B cell (primary cell): ENCODE measurements at regions not wholly inside any gene's neighbourhood (a gene's known extent, or its start where the extent isn't known, plus 50 kb on each side); places are given as distances from the start of the nearest gene placed in this dataset.

ENCODE experiments used
- ATAC-seq: fragments of 200-7000 bp; cut with Tn5 transposase; one replicate; pipeline ENCODE4 v1.10.0; 2021; ENCODE audit warnings: low read depth, mild to moderate bottlenecking, moderate number of reproducible peaks, moderate library complexity
- CTCF ChIA-PET: fragments of 350-600 bp; sonication (Branson Sonifier 250); formaldehyde crosslinking; loops from one replicate; lab custom pipeline; 2021; ENCODE audit warnings: antibody characterized with exemption, inconsistent platforms; lab: Charles Lee
- POLR2A ChIA-PET: fragments of 350-600 bp; sonication (Branson Sonifier 250); formaldehyde crosslinking; loops from one replicate; lab custom pipeline; 2021; ENCODE audit warnings: antibody characterized with exemption; lab: Charles Lee
- DNase-seq: peaks from one replicate; pipeline ENCODE4 v3.0.0; 2013
- H2AFZ ChIP-seq: 2 replicates; pipeline ENCODE4 v1.6.1; 2012; ENCODE audit warnings: mild to moderate bottlenecking, low read depth, low read length; ENCODE audit not compliant: insufficient read depth, poor library complexity, severe bottlenecking
- H3K27ac ChIP-seq, 2 donors: 1 replicate in 1 of 2; 2 replicates in 1 of 2; pipeline ENCODE4 v1.5.1; 2012 to 2013; ENCODE audit warnings: low read length in 2 of 2, mild to moderate bottlenecking in 2 of 2, moderate library complexity in 1 of 2
- H3K27me3 ChIP-seq, 4 experiments: fragments of 200-600 bp in 1 of 4; sonication (generic) in 1 of 4; replicated peaks in 1 of 4; 1 replicate in 2 of 4; 2 replicates in 2 of 4; pipeline versions ENCODE4 v1.6.1 to v1.7.0; 2013 to 2016; ENCODE audit warnings: low read length in 3 of 4, mild to moderate bottlenecking in 2 of 4, mixed read lengths in 1 of 4, moderate library complexity in 1 of 4; ENCODE audit not compliant: insufficient read depth in 4 of 4, control insufficient read depth in 3 of 4; ENCODE audit errors: control extremely low read depth in 1 of 4
- H3K36me3 ChIP-seq, 2 experiments: replicated peaks in 1 of 2; 1 replicate in 1 of 2; 2 replicates in 1 of 2; pipeline versions ENCODE4 v1.6.1 to v1.7.1; 2013; ENCODE audit warnings: low read length in 1 of 2; ENCODE audit not compliant: insufficient read depth in 2 of 2, control insufficient read depth in 1 of 2; ENCODE audit errors: control extremely low read depth in 1 of 2, extremely low read depth in 1 of 2
- H3K4me1 ChIP-seq, 2 donors: fragments of 200-600 bp in 1 of 2; sonication (generic) in 1 of 2; 1 replicate in 1 of 2; 2 replicates in 1 of 2; pipeline versions ENCODE4 v1.5.1 to v1.6.1; 2013 to 2017; ENCODE audit warnings: low read length in 2 of 2; ENCODE audit not compliant: control insufficient read depth in 2 of 2, insufficient read depth in 2 of 2
- H3K4me2 ChIP-seq: replicated peaks from 2 replicates; pipeline ENCODE3; 2012; ENCODE audit warnings: mild to moderate bottlenecking, low read depth, low read length; ENCODE audit not compliant: poor library complexity, severe bottlenecking
- H3K4me3 ChIP-seq, 5 experiments: fragments of 200-600 bp in 1 of 5; sonication (generic) in 1 of 5; 1 replicate in 3 of 5; 2 replicates in 2 of 5; pipeline versions ENCODE4 v1.5.1 to v1.7.0; 2011 to 2016; ENCODE audit warnings: low read length in 4 of 5, mild to moderate bottlenecking in 4 of 5, low read depth in 2 of 5, control low read depth in 1 of 5, moderate library complexity in 1 of 5; ENCODE audit not compliant: insufficient read depth in 1 of 5; ENCODE audit errors: control extremely low read depth in 1 of 5, extremely low read depth in 1 of 5
- H3K79me2 ChIP-seq: fragments of 200-600 bp; sonication (generic); one replicate; pipeline ENCODE4 v1.6.0; 2016; ENCODE audit warnings: low read length; ENCODE audit not compliant: control insufficient read depth, insufficient read depth
- H3K9ac ChIP-seq: fragments of 200-600 bp; sonication (generic); 2 replicates; pipeline ENCODE4 v1.6.1; 2017; ENCODE audit warnings: mild to moderate bottlenecking, low read length, moderate library complexity
- H3K9me3 ChIP-seq, 3 donors: one replicate each; pipeline versions ENCODE4 v1.6.1 to v1.7.1; 2013; ENCODE audit warnings: low read length in 2 of 3; ENCODE audit not compliant: control insufficient read depth in 2 of 3, insufficient read depth in 1 of 3; ENCODE audit errors: control extremely low read depth in 1 of 3
- H4K20me1 ChIP-seq: 2 replicates; pipeline ENCODE4 v1.6.0; 2012; ENCODE audit warnings: mild to moderate bottlenecking, low read length; ENCODE audit not compliant: insufficient read depth, control insufficient read depth, poor library complexity, severe bottlenecking
- H3K27ac Mint-ChIP-seq: one replicate; pipeline ENCODE4 v1.8.0; 2021; ENCODE audit warnings: mixed read lengths
- H3K27me3 Mint-ChIP-seq: one replicate; pipeline ENCODE4 v1.8.0; 2021; ENCODE audit warnings: mixed read lengths
- H3K4me1 Mint-ChIP-seq: one replicate; pipeline ENCODE4 v1.8.0; 2021; ENCODE audit warnings: mixed read lengths
- H3K4me3 Mint-ChIP-seq: one replicate; pipeline ENCODE4 v1.8.0; 2021; ENCODE audit warnings: mixed read lengths
- H3K9me3 Mint-ChIP-seq: one replicate; pipeline ENCODE4 v1.8.0; 2022; ENCODE audit warnings: mixed read lengths; ENCODE audit not compliant: insufficient read depth
- CTCF ChIP-seq: fragments of 200-600 bp; IDR thresholded peaks from one replicate; pipeline ENCODE4 v1.8.0; 2022; ENCODE audit warnings: antibody characterized with exemption, mild to moderate bottlenecking
- EZH2 ChIP-seq: IDR thresholded peaks from 2 replicates; pipeline ENCODE4 v1.6.1; 2012; ENCODE audit warnings: borderline replicate concordance, low read depth, mild to moderate bottlenecking, moderate library complexity, low read length; ENCODE audit not compliant: insufficient read depth, poor library complexity, severe bottlenecking
- WGBS: methylation state at CpG from one replicate; pipeline ENCODE4 v1.1.5; 2013; ENCODE audit warnings: missing lambda C conversion rate; ENCODE audit not compliant: insufficient coverage; 5-methylcytosine and 5-hydroxymethylcytosine counted together
- intact Hi-C: fragments of 100-400 bp; cut with micrococcal nuclease; formaldehyde crosslinking; loops from one replicate; pipeline ENCODE4 v1.10.0; 2022

- H3K27me3 ChIP-seq, result no peaks in the 10 kb centered on the region
- no peaks in the 10 kb centered on the region for H3K4me1 ChIP-seq
- CTCF ChIA-PET, result no interaction called here
- no peaks in the 10 kb centered on the region for H3K9me3 Mint-ChIP-seq
- no peak overlapping the region for H3K4me2 ChIP-seq
- H3K4me3 ChIP-seq, result no peak overlapping the region
- H3K9ac ChIP-seq, result no peak overlapping the region
- H3K79me2 ChIP-seq, result no peaks in the 10 kb centered on the region
- intact Hi-C loops, result no loop called here
- no peaks in the 10 kb centered on the region for H3K27me3 Mint-ChIP-seq
- H3K9me3 ChIP-seq, result no peaks in the 10 kb centered on the region
- no CpG with 5 or more reads among the region's 1 CpG for WGBS
- H2AFZ ChIP-seq, result no peak overlapping the region
- no peak for ATAC-seq
- no peaks in the 10 kb centered on the region for H3K36me3 ChIP-seq
- H3K4me1 Mint-ChIP-seq, result no peaks in the 10 kb centered on the region
- H3K27ac ChIP-seq, result no peak overlapping the region
- H4K20me1 ChIP-seq, result no peaks in the 10 kb centered on the region
- H3K4me3 Mint-ChIP-seq, result no peak overlapping the region
- POLR2A ChIA-PET, result no interaction called here
- DNase-seq, result no peak
- TF ChIP-seq CTCF (no peak), EZH2 (no peak)
- H3K27ac Mint-ChIP-seq, result no peak overlapping the region
These were observed 2025.2 kb upstream of the IGFBP7 start for GRCh38 chr4:59135248-59135985.

GRCh38 chr4:59161249-59161648, 2038.9 kb upstream of the ADGRL3 start:
- Mint-ChIP-seq H3K4me3 (no peak overlapping the region), H3K9me3 (peaks cover 4% of the 10 kb centered on the region), H3K27me3 (no peaks in the 10 kb centered on the region), H3K27ac (no peak overlapping the region), H3K4me1 (no peaks in the 10 kb centered on the region)
- ChIA-PET POLR2A (no interaction called here), CTCF (no interaction called here)
- Histone ChIP-seq H3K36me3 (no peaks in the 10 kb centered on the region), H3K4me2 (no peak overlapping the region), H3K4me3 (no peak overlapping the region), H3K79me2 (no peaks in the 10 kb centered on the region), H3K9me3 (peaks cover 0 to 8% (median 0%) of the 10 kb centered on the region in 3 donors), H3K9ac (no peak overlapping the region), H2AFZ (no peak overlapping the region), H3K4me1 (no peaks in the 10 kb centered on the region), H4K20me1 (no peaks in the 10 kb centered on the region), H3K27me3 (no peaks in the 10 kb centered on the region), H3K27ac (no peak overlapping the region)
- 82% methylated on average over 6 of the region's 6 CpGs for WGBS
- ATAC-seq, result no peak
- intact Hi-C loops, result no loop called here
- no peak for DNase-seq
- TF ChIP-seq CTCF (no peak), EZH2 (no peak)
